Endothelial cell of umbilical vein (primary cell): ENCODE measurements at regions not wholly inside any gene's neighbourhood (a gene's known extent, or its start where the extent isn't known, plus 50 kb on each side); places are given as distances from the start of the nearest gene placed in this dataset.

Source experiments
- BruUV-seq: library from RNA; stranded (reverse); fragments of 400-500 nt; replicated peaks from 2 replicates; lab custom pipeline; 2021; lab: Mats Ljungman, UMichigan
- CTCF ChIA-PET: fragments of 300-600, 350-600 bp; sonication (Branson Sonifier 250); formaldehyde crosslinking; loops from one replicate; lab custom pipeline; 2021; ENCODE audit warnings: antibody characterized with exemption, inconsistent platforms; lab: Charles Lee
- POLR2A ChIA-PET: fragments of 300-600, 350-600 bp; sonication (Branson Sonifier 250); formaldehyde crosslinking; loops from one replicate; lab custom pipeline; 2021; ENCODE audit warnings: antibody characterized with exemption, inconsistent platforms; lab: Charles Lee
- DNase-seq: peaks from one replicate; pipeline ENCODE4 v3.0.0-alpha.2; 2011; ENCODE audit warnings: low read depth, low spot score
- FAIRE-seq: peaks from 2 replicates; lab custom pipeline; 2011; peaks lifted over from hg19 to GRCh38; lab: Jason Lieb, UNC
- H2AFZ ChIP-seq: 2 replicates; pipeline ENCODE4 v1.6.0; 2012; ENCODE audit warnings: low read depth, low read length, control low read depth, inconsistent platforms
- H3K27ac ChIP-seq: 2 replicates; pipeline ENCODE4 v1.5.1; 2011; ENCODE audit warnings: low read depth, mild to moderate bottlenecking, control low read depth, low read length, moderate library complexity; ENCODE audit not compliant: insufficient read depth
- H3K27me3 ChIP-seq, 2 experiments: 2 replicates each; pipeline versions ENCODE4 v1.6.0 to v1.6.1; 2011; ENCODE audit warnings: low read length in 2 of 2, mixed read lengths in 1 of 2; ENCODE audit not compliant: control insufficient read depth in 2 of 2, insufficient read depth in 2 of 2
- H3K36me3 ChIP-seq, 2 experiments: 2 replicates in 1 of 2; 3 replicates in 1 of 2; pipeline ENCODE4 v1.5.1; 2011; ENCODE audit warnings: low read length in 2 of 2, mild to moderate bottlenecking in 1 of 2, moderate library complexity in 1 of 2; ENCODE audit not compliant: control insufficient read depth in 2 of 2, insufficient read depth in 2 of 2; ENCODE audit errors: extremely low read depth in 1 of 2
- H3K4me1 ChIP-seq: 3 replicates; pipeline ENCODE4 v1.5.1; 2011; ENCODE audit warnings: mild to moderate bottlenecking, low read length; ENCODE audit not compliant: control insufficient read depth, insufficient read depth; ENCODE audit errors: extremely low read depth
- H3K4me2 ChIP-seq: 2 replicates; pipeline ENCODE4 v1.6.1; 2011; ENCODE audit warnings: low read length, control low read depth, mixed read lengths; ENCODE audit not compliant: insufficient read depth
- H3K4me3 ChIP-seq, 3 experiments: fragments of 200-600 bp in 1 of 3; sonication (generic), shearing (Covaris generic) in 1 of 3; replicated peaks in 1 of 3; 2 replicates each; pipeline ENCODE4 v1.5.1; 2011 to 2016; ENCODE audit warnings: control low read depth in 3 of 3, low read length in 3 of 3, mild to moderate bottlenecking in 2 of 3, inconsistent platforms in 1 of 3, low read depth in 1 of 3, moderate library complexity in 1 of 3; ENCODE audit not compliant: insufficient read depth in 1 of 3
- H3K79me2 ChIP-seq: 2 replicates; pipeline ENCODE4 v1.6.0; 2012; ENCODE audit warnings: low read length, inconsistent platforms; ENCODE audit not compliant: control insufficient read depth, insufficient read depth
- H3K9ac ChIP-seq: replicated peaks from 2 replicates; pipeline ENCODE3; 2011; ENCODE audit warnings: low read length, control low read depth; ENCODE audit not compliant: insufficient read depth; ENCODE audit errors: extremely low read depth
- H3K9me1 ChIP-seq: replicated peaks from 3 replicates; pipeline ENCODE4 v1.6.0; 2011; ENCODE audit warnings: mild to moderate bottlenecking, low read length; ENCODE audit not compliant: control insufficient read depth, insufficient read depth; ENCODE audit errors: extremely low read depth
- H3K9me3 ChIP-seq: replicated peaks from 2 replicates; pipeline ENCODE4 v1.5.1; 2012; ENCODE audit warnings: low read length, inconsistent platforms; ENCODE audit not compliant: control insufficient read depth, insufficient read depth
- H4K20me1 ChIP-seq: replicated peaks from 2 replicates; pipeline ENCODE3; 2011; ENCODE audit warnings: mild to moderate bottlenecking, low read length; ENCODE audit not compliant: control insufficient read depth, insufficient read depth; ENCODE audit errors: extremely low read depth
- CTCF ChIP-seq, 2 donors: IDR thresholded peaks; 1 replicate in 1 of 2; 2 replicates in 1 of 2; pipeline ENCODE4 v1.5.1; 2011; ENCODE audit warnings: low read length in 2 of 2, mild to moderate bottlenecking in 2 of 2, moderate library complexity in 2 of 2, control low read depth in 1 of 2, inconsistent platforms in 1 of 2, low read depth in 1 of 2; ENCODE audit not compliant: insufficient read depth in 1 of 2; ENCODE audit errors: extremely low read depth in 1 of 2
- EZH2 ChIP-seq: IDR thresholded peaks from 2 replicates; pipeline ENCODE4 v1.6.1; 2012; ENCODE audit warnings: borderline replicate concordance, low read depth, mild to moderate bottlenecking, moderate library complexity, low read length, inconsistent platforms; ENCODE audit not compliant: severe bottlenecking
- FOS ChIP-seq: IDR thresholded peaks from 2 replicates; pipeline ENCODE4 v1.6.1; 2011; ENCODE audit warnings: mild to moderate bottlenecking, low read length, moderate library complexity, borderline replicate concordance; ENCODE audit not compliant: insufficient read depth
- GATA2 ChIP-seq: IDR thresholded peaks from 2 replicates; pipeline ENCODE4 v1.7.0; 2011; ENCODE audit warnings: low read depth, mild to moderate bottlenecking, moderate library complexity, mixed read lengths, low read length; ENCODE audit not compliant: insufficient read length, insufficient read depth
- JUN ChIP-seq: IDR thresholded peaks from 2 replicates; pipeline ENCODE4 v1.6.1; 2011; ENCODE audit warnings: borderline replicate concordance, low read depth; ENCODE audit not compliant: insufficient read length, insufficient read depth
- MAX ChIP-seq: IDR thresholded peaks from 2 replicates; pipeline ENCODE4 v1.6.1; 2011; ENCODE audit not compliant: insufficient read depth, insufficient read length
- MYC ChIP-seq: IDR thresholded peaks from one replicate; pipeline ENCODE4 v1.6.1; 2011; ENCODE audit warnings: mild to moderate bottlenecking, low read depth, low read length
- POLR2A ChIP-seq: IDR thresholded peaks from 2 replicates; pipeline ENCODE4 v1.6.1; 2012; ENCODE audit warnings: low read depth, mild to moderate bottlenecking, control low read depth, low read length
- POLR2AphosphoS5 ChIP-seq: IDR thresholded peaks from 2 replicates; pipeline ENCODE4 v1.6.1; 2012; ENCODE audit warnings: low read depth, mild to moderate bottlenecking, control low read depth, low read length, moderate library complexity; ENCODE audit not compliant: insufficient read depth
- dilution Hi-C: fragments of 300-500 bp; cut with MboI; formaldehyde crosslinking; loops from one replicate; pipeline ENCODE4 v1.15.0; 2019; ENCODE audit warnings: low sequenced_read_pairs; ENCODE audit not compliant: extremely low pct_ligation_motif_present
- intact Hi-C: fragments of 100-400 bp; cut with micrococcal nuclease; formaldehyde crosslinking; loops from one replicate; pipeline ENCODE4 v1.10.0; 2022

DNA sequence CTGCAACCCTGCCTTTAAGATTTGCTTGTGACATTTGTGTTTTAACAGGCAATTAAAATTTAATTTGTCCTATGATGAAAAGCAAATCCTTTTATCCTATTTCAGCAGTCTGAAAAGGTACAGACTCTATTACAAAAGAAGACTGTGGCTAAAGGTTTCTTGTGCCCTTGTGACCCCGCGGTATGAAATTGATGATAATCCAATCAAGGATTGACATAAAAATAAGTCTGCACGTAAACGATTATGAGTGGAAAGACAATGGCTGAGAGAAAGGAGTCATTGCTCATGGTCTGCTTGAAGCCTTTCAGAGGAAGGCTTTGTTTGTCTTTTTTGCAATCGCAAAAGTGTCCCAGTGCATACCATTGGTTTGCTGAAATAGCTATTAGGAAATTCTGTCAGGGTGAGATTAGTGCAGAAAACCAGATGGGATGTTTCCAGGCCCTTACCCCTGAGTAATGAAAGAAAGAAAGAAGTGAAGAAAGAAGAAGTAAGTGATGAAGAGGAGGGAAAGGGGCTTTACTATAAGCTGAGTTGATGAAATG, 867.8 kb upstream of the CDH8 start:
- no TSS peak for BruUV-seq
- FAIRE-seq: no peak
- no peak for DNase-seq
- no peaks in the 10 kb centered on the region for H3K9me1 ChIP-seq
- no peak overlapping the region for H3K27ac ChIP-seq
- H3K4me2 ChIP-seq: no peak overlapping the region
- H3K27me3 ChIP-seq: no peaks in the 10 kb centered on the region
- H3K4me1 ChIP-seq: no peaks in the 10 kb centered on the region
- POLR2A ChIA-PET: no interaction called here
- H3K4me3 ChIP-seq: no peak overlapping the region
- no peak overlapping the region for H2AFZ ChIP-seq
- TF ChIP-seq MYC: no peak
- TF ChIP-seq MAX: no peak
- TF ChIP-seq POLR2AphosphoS5: no peak
- no peak for TF ChIP-seq GATA2
- TF ChIP-seq FOS: no peak
- no peak for TF ChIP-seq CTCF (IDR thresholded peaks at IDR 0.05; ENCODE audit: extremely low read depth in 1 of 2, insufficient read depth in 1 of 2, low read depth in 1 of 2, low read length in 2 of 2)
- TF ChIP-seq EZH2: no peak
- TF ChIP-seq JUN: no peak
- no peak for TF ChIP-seq POLR2A
- no peaks in the 10 kb centered on the region for H3K79me2 ChIP-seq
- no peaks in the 10 kb centered on the region for H4K20me1 ChIP-seq
- H3K36me3 ChIP-seq: no peaks in the 10 kb centered on the region
- CTCF ChIA-PET: no interaction called here
- no peak overlapping the region for H3K9ac ChIP-seq
- dilution Hi-C loops (no loop called here), intact Hi-C loops (no loop called here)
- peaks cover under 1% of the 10 kb centered on the region for H3K9me3 ChIP-seq
